Adrenal gland (tissue), 9 donors: ENCODE measurements at regions not wholly inside any gene's neighbourhood (a gene's known extent, or its start where the extent isn't known, plus 50 kb on each side); places are given as distances from the start of the nearest gene placed in this dataset.

Experiments
- DNase-seq, 7 donors: peaks; one replicate each; pipeline ENCODE4 v3.0.0-alpha.2; 2019 to 2020
- H3K27ac ChIP-seq, 5 donors: fragments of 200-600 bp; sonication (generic) in 4 of 5; 1 replicate in 3 of 5; 2 replicates in 2 of 5; pipeline versions ENCODE4 v1.5.1 to v1.8.0; 2016 to 2020; ENCODE audit warnings: mild to moderate bottlenecking in 1 of 5
- H3K27me3 ChIP-seq: fragments of 200-600 bp; 2 replicates; pipeline ENCODE4 v1.8.0; 2021
- H3K36me3 ChIP-seq, 2 donors: fragments of 200-600 bp; replicated peaks in 1 of 2; 1 replicate in 1 of 2; 2 replicates in 1 of 2; pipeline versions ENCODE4 v1.5.1 to v1.8.0; 2018 to 2022
- H3K4me1 ChIP-seq, 2 donors: fragments of 200-600 bp; replicated peaks in 1 of 2; 1 replicate in 1 of 2; 2 replicates in 1 of 2; pipeline versions ENCODE4 v1.5.1 to v1.8.0; 2018 to 2021
- H3K4me3 ChIP-seq, 4 donors: fragments of 200-600 bp; sonication (generic) in 3 of 4; one replicate each; pipeline ENCODE4 v1.5.1; 2016 to 2018
- H3K9me3 ChIP-seq, 3 donors: fragments of 200-600 bp; sonication (generic) in 1 of 3; replicated peaks in 1 of 3; 1 replicate in 2 of 3; 2 replicates in 1 of 3; pipeline versions ENCODE4 v1.5.1 to v1.8.0; 2016 to 2021
- CTCF ChIP-seq, 6 experiments: fragments of 450-650 bp in 4 of 6; fragments of 200-600 bp in 2 of 6; sonication (generic) in 1 of 6; IDR thresholded peaks; 1 replicate in 5 of 6; 2 replicates in 1 of 6; pipeline versions ENCODE4 v1.5.1 to v1.8.0; 2016 to 2021; ENCODE audit warnings: antibody characterized with exemption in 6 of 6, mild to moderate bottlenecking in 2 of 6, moderate library complexity in 1 of 6
- POLR2A ChIP-seq, 2 donors: fragments of 450-650 bp; IDR thresholded peaks; one replicate each; pipeline ENCODE4 v1.6.1; 2017; ENCODE audit warnings: antibody characterized with exemption in 2 of 2, mild to moderate bottlenecking in 2 of 2, moderate library complexity in 1 of 2
- WGBS, 4 donors: extraction: QIAGEN DNeasy Blood & Tissue Kit in 2 of 4; methylation state at CpG; one replicate each; pipeline versions ENCODE4 v1.1.5 to v1.1.7; 2013 to 2017; 5-methylcytosine and 5-hydroxymethylcytosine counted together
- intact Hi-C, 2 donors: fragments of 100-400 bp; cut with DNase I; formaldehyde crosslinking; loops; one replicate each; pipeline versions ENCODE4 v1.14.1 to v1.15.0; 2022 to 2023
- donor health status: healthy with polysubstance abuse.
- donor health status: Bipolar disorder and iron deficiency.
- donor health status: DM: yes; HTN: yes; CAD: no.
- donor health status: DM: no; HTN: no; CAD: no.
- donor health status: DM: no; HTN: no; CAD: no.

GRCh38 chr3:18049096-18049495, 306.7 kb upstream of the TBC1D5 start:
- WGBS, 4 donors: 85 to 91% (median 89%) methylated on average over 4 of the region's 4 CpGs
- H3K9me3 ChIP-seq: no peaks in the 10 kb centered on the region
- TF ChIP-seq POLR2A (IDR thresholded peaks at IDR 0.05) (no peak), CTCF (IDR thresholded peaks at IDR 0.05) (no peak)
- no peak overlapping the region for H3K27ac ChIP-seq
- H3K4me3 ChIP-seq: no peak overlapping the region
- DNase-seq: no peak
- intact Hi-C loops: no loop called here
- no peaks in the 10 kb centered on the region for H3K36me3 ChIP-seq
- H3K4me1 ChIP-seq: no peaks in the 10 kb centered on the region
- no peaks in the 10 kb centered on the region for H3K27me3 ChIP-seq

GRCh38 chr3:18047052-18047451, 304.6 kb upstream of the TBC1D5 start:
- H3K27me3 ChIP-seq: no peaks in the 10 kb centered on the region
- no peaks in the 10 kb centered on the region for H3K36me3 ChIP-seq
- intact Hi-C loops: no loop called here
- no peak overlapping the region for H3K27ac ChIP-seq
- H3K9me3 ChIP-seq: no peaks in the 10 kb centered on the region
- DNase-seq: no peak
- 84 to 100% (median 92%) methylated on average over 2 of the region's 2 CpGs for WGBS, 4 donors
- TF ChIP-seq POLR2A (IDR thresholded peaks at IDR 0.05): no peak
- no peak for TF ChIP-seq CTCF (IDR thresholded peaks at IDR 0.05)
- no peaks in the 10 kb centered on the region for H3K4me1 ChIP-seq
- H3K4me3 ChIP-seq: no peak overlapping the region

GRCh38 chr3:18046131-18046915, 303.9 kb upstream of the TBC1D5 start:
- Histone ChIP-seq H3K4me3 (no peak overlapping the region), H3K27me3 (no peaks in the 10 kb centered on the region), H3K36me3 (no peaks in the 10 kb centered on the region), H3K27ac (no peak overlapping the region), H3K9me3 (no peaks in the 10 kb centered on the region), H3K4me1 (no peaks in the 10 kb centered on the region)
- TF ChIP-seq CTCF (IDR thresholded peaks at IDR 0.05) (no peak), POLR2A (IDR thresholded peaks at IDR 0.05) (no peak)
- 76 to 81% (median 77%) methylated on average over 3 to 4 of the region's 4 CpGs for WGBS, 4 donors
- no peak for DNase-seq
- intact Hi-C loops: no loop called here

- intact Hi-C loops: no loop called here
- 80 to 91% (median 88%) methylated on average over 2 of the region's 2 CpGs for WGBS, 4 donors
- Histone ChIP-seq H3K36me3 (no peaks in the 10 kb centered on the region), H3K27ac (no peak overlapping the region), H3K4me1 (no peaks in the 10 kb centered on the region), H3K27me3 (no peaks in the 10 kb centered on the region), H3K4me3 (no peak overlapping the region), H3K9me3 (no peaks in the 10 kb centered on the region)
- TF ChIP-seq POLR2A (IDR thresholded peaks at IDR 0.05) (no peak), CTCF (IDR thresholded peaks at IDR 0.05) (no peak)
- no peak for DNase-seq
Measured at GRCh38 chr3:18044971-18045880, 302.8 kb upstream of the TBC1D5 start.
